Suprapubic skin (tissue), 4 donors: ENCODE measurements at regions not wholly inside any gene's neighbourhood (a gene's known extent, or its start where the extent isn't known, plus 50 kb on each side); places are given as distances from the start of the nearest gene placed in this dataset.
"Not testable (repeated sequence)": the region's sequence is repeated elsewhere in the genome, so short reads cannot be mapped to it uniquely, and the experiment has no call there.

Experiments used
- DNase-seq, 2 donors: peaks; one replicate each; pipeline ENCODE4 v3.0.0-alpha.2; 2019; ENCODE audit warnings: low spot score in 2 of 2
- H3K27ac ChIP-seq: fragments of 200-600 bp; sonication (generic); one replicate; pipeline ENCODE4 v1.5.1; 2019
- H3K27me3 ChIP-seq: fragments of 200-600 bp; sonication (generic); one replicate; pipeline ENCODE4 v1.5.1; 2019
- H3K36me3 ChIP-seq: fragments of 200-600 bp; sonication (generic); one replicate; pipeline ENCODE4 v1.5.1; 2019
- H3K4me1 ChIP-seq: fragments of 200-600 bp; sonication (generic); one replicate; pipeline ENCODE4 v1.5.1; 2019
- H3K4me3 ChIP-seq: fragments of 200-600 bp; sonication (generic); one replicate; pipeline ENCODE4 v1.5.1; 2019; ENCODE audit warnings: mild to moderate bottlenecking
- H3K9me3 ChIP-seq: fragments of 200-600 bp; sonication (generic); one replicate; pipeline ENCODE4 v1.5.1; 2019
- EP300 ChIP-seq: sonication (generic); formaldehyde crosslinking; IDR thresholded peaks from one replicate; pipeline ENCODE4 v1.6.1; 2017; ENCODE audit warnings: antibody characterized with exemption
- POLR2A ChIP-seq, 2 donors: fragments of 450-650 bp; IDR thresholded peaks; one replicate each; pipeline ENCODE4 v1.6.1; 2017; ENCODE audit warnings: antibody characterized with exemption in 2 of 2, mild to moderate bottlenecking in 2 of 2, moderate library complexity in 2 of 2
- POLR2AphosphoS5 ChIP-seq, 3 donors: sonication (generic); formaldehyde crosslinking; IDR thresholded peaks; one replicate each; pipeline ENCODE4 v1.6.1; 2017; ENCODE audit warnings: antibody characterized with exemption in 3 of 3
- WGBS: methylation state at CpG from one replicate; pipeline ENCODE4 v1.1.5; 2018; 5-methylcytosine and 5-hydroxymethylcytosine counted together
- TF ChIP-seq, protein P1 (sequence below), 2 donors: fragments of 200-600 bp in 1 of 2; fragments of 450-650 bp in 1 of 2; sonication (generic) in 1 of 2; IDR thresholded peaks; one replicate each; pipeline ENCODE4 v1.5.1; 2016 to 2019; ENCODE audit warnings: antibody characterized with exemption in 2 of 2, mild to moderate bottlenecking in 1 of 2, moderate library complexity in 1 of 2

DNA sequence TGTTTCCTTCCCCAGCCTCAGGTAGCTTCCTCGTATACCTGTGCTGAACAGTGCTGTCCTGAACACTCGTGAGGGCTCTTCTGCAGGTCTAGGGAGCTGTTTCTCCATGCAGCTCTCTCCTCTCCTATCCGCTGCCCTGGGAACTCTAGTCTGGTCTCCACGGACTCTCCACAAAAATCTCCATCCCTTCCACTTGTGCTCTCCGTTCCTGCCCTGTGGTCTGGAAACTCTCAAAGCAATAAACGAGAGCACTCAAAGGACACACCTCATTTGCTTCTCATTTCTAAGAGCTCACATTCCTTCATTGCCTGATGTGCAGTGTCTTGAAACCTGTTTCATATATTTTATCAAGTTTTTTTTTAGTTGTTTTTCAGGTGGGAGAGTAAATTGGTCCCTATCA lies 235.9 kb upstream of the RGS17 start:
- no peak for DNase-seq
- peaks cover 5% of the 10 kb centered on the region for H3K9me3 ChIP-seq
- no peaks in the 10 kb centered on the region for H3K36me3 ChIP-seq
- no peaks in the 10 kb centered on the region for H3K27me3 ChIP-seq
- TF ChIP-seq POLR2AphosphoS5 (IDR thresholded peaks at IDR 0.05) (no peak), EP300 (no peak), POLR2A (IDR thresholded peaks at IDR 0.05) (no peak)
- TF ChIP-seq, protein P1, sequence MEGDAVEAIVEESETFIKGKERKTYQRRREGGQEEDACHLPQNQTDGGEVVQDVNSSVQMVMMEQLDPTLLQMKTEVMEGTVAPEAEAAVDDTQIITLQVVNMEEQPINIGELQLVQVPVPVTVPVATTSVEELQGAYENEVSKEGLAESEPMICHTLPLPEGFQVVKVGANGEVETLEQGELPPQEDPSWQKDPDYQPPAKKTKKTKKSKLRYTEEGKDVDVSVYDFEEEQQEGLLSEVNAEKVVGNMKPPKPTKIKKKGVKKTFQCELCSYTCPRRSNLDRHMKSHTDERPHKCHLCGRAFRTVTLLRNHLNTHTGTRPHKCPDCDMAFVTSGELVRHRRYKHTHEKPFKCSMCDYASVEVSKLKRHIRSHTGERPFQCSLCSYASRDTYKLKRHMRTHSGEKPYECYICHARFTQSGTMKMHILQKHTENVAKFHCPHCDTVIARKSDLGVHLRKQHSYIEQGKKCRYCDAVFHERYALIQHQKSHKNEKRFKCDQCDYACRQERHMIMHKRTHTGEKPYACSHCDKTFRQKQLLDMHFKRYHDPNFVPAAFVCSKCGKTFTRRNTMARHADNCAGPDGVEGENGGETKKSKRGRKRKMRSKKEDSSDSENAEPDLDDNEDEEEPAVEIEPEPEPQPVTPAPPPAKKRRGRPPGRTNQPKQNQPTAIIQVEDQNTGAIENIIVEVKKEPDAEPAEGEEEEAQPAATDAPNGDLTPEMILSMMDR (IDR thresholded peaks at IDR 0.05) = no peak
- no peak overlapping the region for H3K27ac ChIP-seq
- H3K4me3 ChIP-seq = no peak overlapping the region
- WGBS = 74% methylated on average over 6 of the region's 6 CpGs
- no peaks in the 10 kb centered on the region for H3K4me1 ChIP-seq

DNA sequence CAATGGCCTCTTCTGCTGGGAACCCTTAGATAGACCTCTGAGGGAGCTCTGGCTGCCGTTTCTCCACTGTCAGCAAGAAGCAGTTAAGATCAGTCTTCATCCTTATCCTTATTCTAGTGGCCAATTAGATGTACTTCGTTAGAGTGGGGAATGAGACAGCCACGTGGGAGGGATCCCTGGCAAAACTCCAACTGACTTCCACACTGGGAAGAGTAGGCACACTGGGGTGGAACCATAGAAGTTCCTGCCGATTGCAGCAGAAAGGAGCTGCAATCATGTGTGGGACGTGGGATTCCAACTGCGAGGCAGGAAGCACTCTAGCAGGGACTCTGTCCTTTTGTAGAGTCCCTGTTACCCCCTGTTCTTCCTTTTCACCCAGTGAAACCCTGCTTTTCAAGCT lies 226.3 kb upstream of the RGS17 start:
- H3K27ac ChIP-seq = no peak overlapping the region
- no peaks in the 10 kb centered on the region for H3K27me3 ChIP-seq
- WGBS = 73% methylated on average over 6 of the region's 6 CpGs
- no peaks in the 10 kb centered on the region for H3K9me3 ChIP-seq
- no peaks in the 10 kb centered on the region for H3K4me1 ChIP-seq
- TF ChIP-seq, protein P1 (IDR thresholded peaks at IDR 0.05) = no peak
- TF ChIP-seq POLR2A (IDR thresholded peaks at IDR 0.05) (no peak), EP300 (no peak), POLR2AphosphoS5 (IDR thresholded peaks at IDR 0.05) (no peak)
- H3K4me3 ChIP-seq = no peak overlapping the region
- no peaks in the 10 kb centered on the region for H3K36me3 ChIP-seq
- DNase-seq = no peak

DNA sequence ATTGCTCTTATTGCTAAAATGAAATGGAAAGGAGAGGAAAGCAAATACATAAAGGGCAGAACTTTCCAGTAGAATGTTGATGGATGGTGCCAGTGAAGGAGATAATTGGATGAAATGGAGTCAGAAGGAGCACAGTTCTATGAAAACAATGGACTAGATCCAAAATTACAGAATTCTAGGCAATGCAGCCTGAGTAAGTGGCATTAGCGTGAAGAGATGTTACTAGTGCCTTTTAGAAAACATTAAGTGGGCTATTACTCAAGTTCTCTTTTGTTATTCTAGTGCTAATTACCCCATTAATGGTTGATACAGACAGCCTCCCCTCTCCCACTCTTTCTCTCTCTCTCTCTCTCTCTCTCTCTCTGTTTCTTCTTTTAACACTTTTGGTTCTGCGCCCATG lies 209.5 kb upstream of the RGS17 start:
- Histone ChIP-seq H3K27me3 (no peaks in the 10 kb centered on the region), H3K36me3 (no peaks in the 10 kb centered on the region), H3K4me1 (no peaks in the 10 kb centered on the region), H3K4me3 (no peak overlapping the region), H3K9me3 (peaks cover 4% of the 10 kb centered on the region), H3K27ac (no peak overlapping the region)
- DNase-seq = no peak
- WGBS = 74% methylated on average over 2 of the region's 2 CpGs
- TF ChIP-seq POLR2A (IDR thresholded peaks at IDR 0.05) (no peak), EP300 (no peak), POLR2AphosphoS5 (IDR thresholded peaks at IDR 0.05) (no peak)
- TF ChIP-seq, protein P1 (IDR thresholded peaks at IDR 0.05) = no peak

- no peak for DNase-seq
- TF ChIP-seq POLR2A (IDR thresholded peaks at IDR 0.05) (no peak), POLR2AphosphoS5 (IDR thresholded peaks at IDR 0.05) (no peak), EP300 (no peak)
- TF ChIP-seq, protein P1 (IDR thresholded peaks at IDR 0.05) = no peak
- H3K36me3 ChIP-seq = no peaks in the 10 kb centered on the region
- no peak overlapping the region for H3K27ac ChIP-seq
- no peaks in the 10 kb centered on the region for H3K4me1 ChIP-seq
- H3K4me3 ChIP-seq = no peak overlapping the region
- H3K9me3 ChIP-seq = no peaks in the 10 kb centered on the region
- H3K27me3 ChIP-seq = no peaks in the 10 kb centered on the region
Measured at GRCh38 chr6:153334121-153334520, 203.0 kb upstream of the RGS17 start.

GRCh38 chr6:153331221-153331620 lies 200.1 kb upstream of the RGS17 start:
- not testable (repeated sequence) for H3K27me3 ChIP-seq, H3K4me1 ChIP-seq, H3K9me3 ChIP-seq, DNase-seq, H3K27ac ChIP-seq, H3K4me3 ChIP-seq, H3K36me3 ChIP-seq

DNA sequence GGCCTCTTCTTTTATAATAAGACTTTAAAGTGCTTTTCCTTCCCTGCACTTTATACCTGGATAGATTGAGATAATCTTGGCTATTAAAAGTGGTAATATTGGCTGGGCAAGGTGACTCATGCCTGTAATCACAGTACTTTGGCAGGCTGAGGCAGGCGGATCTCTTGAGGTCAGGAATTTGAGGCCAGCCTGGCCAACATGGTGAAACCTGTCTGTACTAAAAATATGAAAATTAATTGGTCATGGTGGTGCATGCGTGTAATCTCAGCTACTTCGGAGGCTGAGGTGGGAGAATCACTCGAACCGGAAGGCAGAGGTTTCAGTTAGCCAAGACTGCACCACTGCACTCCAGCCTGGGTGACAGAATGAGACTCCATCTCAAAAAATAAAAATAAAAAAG lies 197.1 kb upstream of the RGS17 start:
- H3K27me3 ChIP-seq = no peaks in the 10 kb centered on the region
- TF ChIP-seq, protein P1 (IDR thresholded peaks at IDR 0.05) = no peak
- TF ChIP-seq POLR2AphosphoS5 (IDR thresholded peaks at IDR 0.05) (no peak), EP300 (no peak), POLR2A (IDR thresholded peaks at IDR 0.05) (no peak)
- no peaks in the 10 kb centered on the region for H3K9me3 ChIP-seq
- WGBS = 53% methylated on average over 5 of the region's 5 CpGs
- no peaks in the 10 kb centered on the region for H3K4me1 ChIP-seq
- no peak overlapping the region for H3K27ac ChIP-seq
- no peak overlapping the region for H3K4me3 ChIP-seq
- no peaks in the 10 kb centered on the region for H3K36me3 ChIP-seq
- DNase-seq = no peak
